Type B pancreatic cell (in vitro differentiated cells): ENCODE measurements at regions not wholly inside any gene's neighbourhood (a gene's known extent, or its start where the extent isn't known, plus 50 kb on each side); places are given as distances from the start of the nearest gene placed in this dataset.
A peak's percentile ranks its signal among the peaks of the same experiment; 100 is the strongest.

Experiments
- DNase-seq: peaks from one replicate; pipeline ENCODE4 v3.0.0; 2021; ENCODE audit warnings: mixed read lengths; ENCODE audit not compliant: unreplicated experiment; ENCODE audit errors: extremely low spot score
- H3K27ac Mint-ChIP-seq: 2 replicates; pipeline ENCODE4 v1.8.0; 2021; ENCODE audit warnings: mild to moderate bottlenecking, mixed read lengths
- H3K27me3 Mint-ChIP-seq: 2 replicates; pipeline ENCODE4 v1.8.0; 2021; ENCODE audit warnings: mixed read lengths
- H3K36me3 Mint-ChIP-seq: 2 replicates; pipeline ENCODE4 v1.8.0; 2021; ENCODE audit warnings: mixed read lengths
- H3K4me1 Mint-ChIP-seq: one replicate; pipeline ENCODE4 v1.8.0; 2021; ENCODE audit warnings: mixed read lengths; ENCODE audit not compliant: unreplicated experiment
- H3K4me3 Mint-ChIP-seq: 2 replicates; pipeline ENCODE4 v1.8.0; 2021; ENCODE audit warnings: mild to moderate bottlenecking, mixed read lengths
- H3K9me3 Mint-ChIP-seq: 2 replicates; pipeline ENCODE4 v1.8.0; 2021; ENCODE audit warnings: mixed read lengths
- TF ChIP-seq, protein P1 (sequence below): fragments of 200-600 bp; sonication (generic); conservative IDR thresholded peaks from 2 replicates; pipeline ENCODE4 v1.5.0; 2021; ENCODE audit warnings: antibody characterized with exemption, mild to moderate bottlenecking

DNA sequence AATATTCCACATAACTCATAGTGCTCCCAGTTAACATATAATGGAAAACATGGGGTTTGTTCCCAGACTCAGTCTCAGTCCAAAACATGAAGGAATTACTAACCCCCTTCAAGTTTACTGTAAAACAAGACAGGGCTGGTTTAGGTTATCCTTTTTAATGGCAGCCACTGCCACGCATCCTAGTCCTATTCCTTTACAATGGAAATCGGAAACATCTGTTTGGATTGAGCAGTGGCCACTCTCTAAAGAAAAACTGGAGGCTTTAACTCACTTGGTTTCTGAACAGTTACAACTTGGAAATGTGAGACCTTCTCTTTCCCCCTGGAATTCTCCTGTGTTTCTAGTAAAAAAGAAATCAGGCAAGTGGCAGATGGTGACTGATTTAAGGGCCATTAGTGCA, 609.9 kb upstream of the ACO1 start:
- H3K27ac Mint-ChIP-seq, result no peak overlapping the region
- DNase-seq, result no peak
- H3K4me1 Mint-ChIP-seq, result no peaks in the 10 kb centered on the region
- TF ChIP-seq, protein P1, sequence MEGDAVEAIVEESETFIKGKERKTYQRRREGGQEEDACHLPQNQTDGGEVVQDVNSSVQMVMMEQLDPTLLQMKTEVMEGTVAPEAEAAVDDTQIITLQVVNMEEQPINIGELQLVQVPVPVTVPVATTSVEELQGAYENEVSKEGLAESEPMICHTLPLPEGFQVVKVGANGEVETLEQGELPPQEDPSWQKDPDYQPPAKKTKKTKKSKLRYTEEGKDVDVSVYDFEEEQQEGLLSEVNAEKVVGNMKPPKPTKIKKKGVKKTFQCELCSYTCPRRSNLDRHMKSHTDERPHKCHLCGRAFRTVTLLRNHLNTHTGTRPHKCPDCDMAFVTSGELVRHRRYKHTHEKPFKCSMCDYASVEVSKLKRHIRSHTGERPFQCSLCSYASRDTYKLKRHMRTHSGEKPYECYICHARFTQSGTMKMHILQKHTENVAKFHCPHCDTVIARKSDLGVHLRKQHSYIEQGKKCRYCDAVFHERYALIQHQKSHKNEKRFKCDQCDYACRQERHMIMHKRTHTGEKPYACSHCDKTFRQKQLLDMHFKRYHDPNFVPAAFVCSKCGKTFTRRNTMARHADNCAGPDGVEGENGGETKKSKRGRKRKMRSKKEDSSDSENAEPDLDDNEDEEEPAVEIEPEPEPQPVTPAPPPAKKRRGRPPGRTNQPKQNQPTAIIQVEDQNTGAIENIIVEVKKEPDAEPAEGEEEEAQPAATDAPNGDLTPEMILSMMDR, result no peak
- no peaks in the 10 kb centered on the region for H3K36me3 Mint-ChIP-seq
- H3K27me3 Mint-ChIP-seq, result no peaks in the 10 kb centered on the region
- H3K4me3 Mint-ChIP-seq, result no peak overlapping the region
- peaks cover 28% of the 10 kb centered on the region for H3K9me3 Mint-ChIP-seq

DNA sequence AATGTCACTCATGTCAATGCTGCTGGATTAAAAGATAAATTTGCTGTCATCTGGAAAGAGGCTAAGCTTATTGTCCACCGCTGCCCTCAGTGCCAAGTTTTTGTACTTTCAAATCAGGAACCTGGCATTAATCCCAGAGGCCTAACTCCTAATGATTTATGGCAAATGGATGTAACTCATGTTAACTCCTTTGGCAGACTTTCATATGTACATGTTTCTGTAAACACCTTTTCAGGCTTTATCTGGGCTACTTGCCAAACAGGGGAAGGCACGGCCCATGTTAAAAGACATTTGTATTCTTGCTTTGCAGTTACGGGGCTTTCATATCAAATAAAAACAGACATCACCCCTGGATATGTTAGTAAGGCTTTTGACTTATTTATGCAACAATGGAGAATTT, 608.0 kb upstream of the ACO1 start:
- Mint-ChIP-seq H3K4me3 (no peak overlapping the region), H3K27ac (no peak overlapping the region), H3K27me3 (no peaks in the 10 kb centered on the region), H3K36me3 (no peaks in the 10 kb centered on the region), H3K9me3 (peaks cover 38% of the 10 kb centered on the region), H3K4me1 (no peaks in the 10 kb centered on the region)
- no peak for DNase-seq
- TF ChIP-seq, protein P1, result no peak

DNA sequence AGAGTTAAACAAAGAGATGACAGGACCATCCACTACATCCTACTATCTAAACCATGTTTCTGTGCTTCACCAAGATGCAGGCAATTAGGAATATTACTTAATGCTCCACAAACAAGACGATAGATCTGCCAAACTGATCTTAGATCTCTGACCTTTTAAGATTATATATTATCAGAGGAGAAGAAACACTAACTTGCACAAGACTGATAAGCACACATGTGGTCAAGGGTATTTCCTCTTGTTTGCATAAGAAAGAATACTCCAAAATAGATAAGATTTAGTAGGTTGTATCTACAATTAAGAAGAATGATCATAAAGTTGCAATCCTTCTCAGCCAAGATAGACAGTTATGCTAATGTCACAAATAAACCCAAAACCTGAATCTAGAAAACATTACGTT, 601.0 kb upstream of the ACO1 start:
- Mint-ChIP-seq H3K4me1 (no peaks in the 10 kb centered on the region), H3K36me3 (no peaks in the 10 kb centered on the region), H3K9me3 (peaks cover 19% of the 10 kb centered on the region), H3K4me3 (no peak overlapping the region), H3K27me3 (no peaks in the 10 kb centered on the region), H3K27ac (no peak overlapping the region)
- DNase-seq, result no peak
- TF ChIP-seq, protein P1, result no peak

DNA sequence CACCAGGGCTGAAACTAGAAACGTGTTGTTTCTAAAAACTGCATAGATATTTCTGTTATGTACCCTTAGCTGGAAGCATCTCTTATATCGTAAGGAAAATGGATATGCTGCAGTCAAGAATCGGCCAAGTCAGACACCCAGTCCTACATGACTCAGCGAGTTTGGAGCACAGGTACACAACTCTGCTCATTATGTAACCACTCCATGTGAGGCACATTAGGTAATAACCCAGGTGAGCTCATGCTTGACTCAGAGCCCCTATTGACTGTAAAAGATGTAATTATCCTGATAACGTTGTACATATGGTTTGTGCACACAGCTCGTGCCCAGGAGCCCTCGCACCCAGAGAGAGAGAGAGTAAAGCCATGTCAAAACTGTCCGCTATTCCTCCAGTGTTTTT, 593.7 kb upstream of the ACO1 start:
- Mint-ChIP-seq H3K27me3 (no peaks in the 10 kb centered on the region), H3K4me1 (no peaks in the 10 kb centered on the region), H3K27ac (no peak overlapping the region), H3K4me3 (no peak overlapping the region), H3K9me3 (no peaks in the 10 kb centered on the region), H3K36me3 (no peaks in the 10 kb centered on the region)
- TF ChIP-seq, protein P1, result no peak
- no peak for DNase-seq

DNA sequence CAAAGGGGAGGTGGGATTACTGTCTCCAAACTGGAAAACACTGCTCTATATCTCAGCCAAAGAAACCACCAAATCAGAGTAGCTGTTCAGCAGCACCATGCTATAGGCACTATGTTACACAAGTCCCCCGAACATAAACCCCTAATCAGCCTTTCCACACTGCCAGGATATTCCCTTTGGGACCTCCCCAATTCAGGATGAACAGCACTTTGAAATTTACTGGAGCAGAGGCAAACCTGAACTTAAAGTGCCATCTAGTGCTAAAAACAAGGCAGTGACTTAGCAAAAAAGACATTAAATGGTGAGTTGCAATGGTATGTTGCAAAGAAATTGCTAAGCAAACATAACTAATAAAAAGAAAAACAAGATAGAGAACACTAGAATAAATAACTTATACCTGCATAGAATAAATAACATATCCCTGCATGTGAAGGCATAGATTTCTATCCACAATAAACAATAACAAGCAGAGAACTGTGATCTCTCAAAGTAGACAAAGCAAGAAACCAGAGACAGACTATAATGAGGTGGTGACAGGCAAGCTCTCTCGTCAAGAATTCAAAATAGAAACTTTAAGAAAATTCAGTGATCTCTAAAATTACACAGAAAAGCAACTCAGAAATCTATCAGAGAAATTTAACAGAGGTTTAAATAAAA, 584.4 kb upstream of the ACO1 start:
- peaks cover 6% of the 10 kb centered on the region for H3K4me1 Mint-ChIP-seq
- H3K4me3 Mint-ChIP-seq, result no peak overlapping the region
- TF ChIP-seq, protein P1, result peak; percentile 82
- no peak for DNase-seq
- no peaks in the 10 kb centered on the region for H3K27me3 Mint-ChIP-seq
- no peak overlapping the region for H3K27ac Mint-ChIP-seq
- no peaks in the 10 kb centered on the region for H3K9me3 Mint-ChIP-seq
- H3K36me3 Mint-ChIP-seq, result no peaks in the 10 kb centered on the region
